Panc1 (cell line): ENCODE measurements at regions not wholly inside any gene's neighbourhood (a gene's known extent, or its start where the extent isn't known, plus 50 kb on each side); places are given as distances from the start of the nearest gene placed in this dataset.

Experiments used
- POLR2AphosphoS5 ChIP-seq: IDR thresholded peaks from 2 replicates; pipeline ENCODE4 v1.6.1; 2012; ENCODE audit warnings: mild to moderate bottlenecking, low read depth, low read length, moderate library complexity
- SIN3A ChIP-seq: IDR thresholded peaks from 2 replicates; pipeline ENCODE4 v1.6.1; 2012; ENCODE audit warnings: low read depth, mild to moderate bottlenecking, low read length, moderate library complexity, borderline replicate concordance; ENCODE audit not compliant: insufficient read depth
- TCF7L2 ChIP-seq: IDR thresholded peaks from 2 replicates; pipeline ENCODE4 v1.6.1; 2011; ENCODE audit warnings: mild to moderate bottlenecking, low read depth, low read length, inconsistent platforms
- TF ChIP-seq, protein P1 (sequence below): fragments of 450-650 bp; IDR thresholded peaks from 2 replicates; pipeline ENCODE4 v1.5.1; 2017; ENCODE audit warnings: mild to moderate bottlenecking
- TF ChIP-seq, protein P2 (sequence below), 2 experiments: IDR thresholded peaks; 2 replicates each; pipeline ENCODE4 v1.6.1; 2011 to 2012; ENCODE audit warnings: low read depth in 2 of 2, control low read depth in 1 of 2, low read length in 1 of 2, mild to moderate bottlenecking in 1 of 2, moderate library complexity in 1 of 2; ENCODE audit not compliant: insufficient read depth in 1 of 2

DNA sequence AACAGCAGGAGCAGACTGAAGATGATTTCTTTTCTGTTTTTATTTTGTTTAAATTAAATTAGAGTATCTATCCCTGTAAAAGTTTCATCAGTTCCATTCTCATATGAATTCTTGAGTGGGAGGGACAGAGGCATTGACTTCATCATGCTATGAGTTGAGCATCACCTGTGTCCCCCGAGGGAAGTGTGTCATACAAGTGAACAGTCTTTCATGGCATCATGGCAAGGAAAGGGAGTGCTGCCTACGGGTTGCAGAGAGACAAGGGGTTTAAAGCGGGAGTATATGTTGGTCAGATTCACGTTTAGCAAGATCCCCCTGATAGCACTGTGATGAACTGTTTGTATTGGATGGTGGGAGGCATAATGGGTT is 52.7 kb upstream of the HIF1A start:
- TF ChIP-seq, protein P1, sequence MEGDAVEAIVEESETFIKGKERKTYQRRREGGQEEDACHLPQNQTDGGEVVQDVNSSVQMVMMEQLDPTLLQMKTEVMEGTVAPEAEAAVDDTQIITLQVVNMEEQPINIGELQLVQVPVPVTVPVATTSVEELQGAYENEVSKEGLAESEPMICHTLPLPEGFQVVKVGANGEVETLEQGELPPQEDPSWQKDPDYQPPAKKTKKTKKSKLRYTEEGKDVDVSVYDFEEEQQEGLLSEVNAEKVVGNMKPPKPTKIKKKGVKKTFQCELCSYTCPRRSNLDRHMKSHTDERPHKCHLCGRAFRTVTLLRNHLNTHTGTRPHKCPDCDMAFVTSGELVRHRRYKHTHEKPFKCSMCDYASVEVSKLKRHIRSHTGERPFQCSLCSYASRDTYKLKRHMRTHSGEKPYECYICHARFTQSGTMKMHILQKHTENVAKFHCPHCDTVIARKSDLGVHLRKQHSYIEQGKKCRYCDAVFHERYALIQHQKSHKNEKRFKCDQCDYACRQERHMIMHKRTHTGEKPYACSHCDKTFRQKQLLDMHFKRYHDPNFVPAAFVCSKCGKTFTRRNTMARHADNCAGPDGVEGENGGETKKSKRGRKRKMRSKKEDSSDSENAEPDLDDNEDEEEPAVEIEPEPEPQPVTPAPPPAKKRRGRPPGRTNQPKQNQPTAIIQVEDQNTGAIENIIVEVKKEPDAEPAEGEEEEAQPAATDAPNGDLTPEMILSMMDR, result no peak
- TF ChIP-seq POLR2AphosphoS5 (no peak), SIN3A (no peak), TCF7L2 (no peak)
- TF ChIP-seq, protein P2, sequence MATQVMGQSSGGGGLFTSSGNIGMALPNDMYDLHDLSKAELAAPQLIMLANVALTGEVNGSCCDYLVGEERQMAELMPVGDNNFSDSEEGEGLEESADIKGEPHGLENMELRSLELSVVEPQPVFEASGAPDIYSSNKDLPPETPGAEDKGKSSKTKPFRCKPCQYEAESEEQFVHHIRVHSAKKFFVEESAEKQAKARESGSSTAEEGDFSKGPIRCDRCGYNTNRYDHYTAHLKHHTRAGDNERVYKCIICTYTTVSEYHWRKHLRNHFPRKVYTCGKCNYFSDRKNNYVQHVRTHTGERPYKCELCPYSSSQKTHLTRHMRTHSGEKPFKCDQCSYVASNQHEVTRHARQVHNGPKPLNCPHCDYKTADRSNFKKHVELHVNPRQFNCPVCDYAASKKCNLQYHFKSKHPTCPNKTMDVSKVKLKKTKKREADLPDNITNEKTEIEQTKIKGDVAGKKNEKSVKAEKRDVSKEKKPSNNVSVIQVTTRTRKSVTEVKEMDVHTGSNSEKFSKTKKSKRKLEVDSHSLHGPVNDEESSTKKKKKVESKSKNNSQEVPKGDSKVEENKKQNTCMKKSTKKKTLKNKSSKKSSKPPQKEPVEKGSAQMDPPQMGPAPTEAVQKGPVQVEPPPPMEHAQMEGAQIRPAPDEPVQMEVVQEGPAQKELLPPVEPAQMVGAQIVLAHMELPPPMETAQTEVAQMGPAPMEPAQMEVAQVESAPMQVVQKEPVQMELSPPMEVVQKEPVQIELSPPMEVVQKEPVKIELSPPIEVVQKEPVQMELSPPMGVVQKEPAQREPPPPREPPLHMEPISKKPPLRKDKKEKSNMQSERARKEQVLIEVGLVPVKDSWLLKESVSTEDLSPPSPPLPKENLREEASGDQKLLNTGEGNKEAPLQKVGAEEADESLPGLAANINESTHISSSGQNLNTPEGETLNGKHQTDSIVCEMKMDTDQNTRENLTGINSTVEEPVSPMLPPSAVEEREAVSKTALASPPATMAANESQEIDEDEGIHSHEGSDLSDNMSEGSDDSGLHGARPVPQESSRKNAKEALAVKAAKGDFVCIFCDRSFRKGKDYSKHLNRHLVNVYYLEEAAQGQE (IDR thresholded peaks at IDR 0.05; ENCODE audit: insufficient read depth in 1 of 2, low read depth in 2 of 2, low read length in 1 of 2), result no peak
